ENCODE measurements at regions not wholly inside any gene's neighbourhood (a gene's known extent, or its start where the extent isn't known, plus 50 kb on each side); places are given as distances from the start of the nearest gene placed in this dataset.
"Not testable (repeated sequence)": the region's sequence is repeated elsewhere in the genome, so short reads cannot be mapped to it uniquely, and the experiment has no call there.

GRCh38 chr1:38489844-38490270 is 369.7 kb downstream of the RRAGC start:
- FAIRE-seq (no peak), DNase-seq (ENCODE audit: insufficient read length, low spot score) (peak; percentile 62)
- no peak for TF ChIP-seq POLR2A (IDR thresholded peaks at IDR 0.05; ENCODE audit: low read depth, low read length)

- no peak for TF ChIP-seq POLR2A (IDR thresholded peaks at IDR 0.05; ENCODE audit: low read depth, low read length)
- no peak for DNase-seq (ENCODE audit: insufficient read length, low spot score)
- FAIRE-seq = no peak
Observed at GRCh38 chr1:38488162-38488898, 371.2 kb downstream of the RRAGC start.

- FAIRE-seq = no peak
- no peak for DNase-seq (ENCODE audit: insufficient read length, low spot score)
- TF ChIP-seq POLR2A (IDR thresholded peaks at IDR 0.05; ENCODE audit: low read depth, low read length) = no peak
Observed at GRCh38 chr1:38487396-38487795, 372.2 kb downstream of the RRAGC start.

- no peak for FAIRE-seq
- TF ChIP-seq POLR2A (IDR thresholded peaks at IDR 0.05; ENCODE audit: low read depth, low read length) = no peak
Observed at GRCh38 chr1:38486085-38486484, 373.5 kb downstream of the RRAGC start.

GRCh38 chr1:38481871-38482826 is 377.4 kb downstream of the RRAGC start:
- DNase-seq (ENCODE audit: insufficient read length, low spot score) (no peak), FAIRE-seq (no peak)
- no peak for TF ChIP-seq POLR2A (IDR thresholded peaks at IDR 0.05; ENCODE audit: low read depth, low read length)

More at GRCh38 chr1:38486085-38486484, 373.5 kb downstream of the RRAGC start:
- no peak for DNase-seq (ENCODE audit: insufficient read length, low spot score)

GRCh38 chr1:38479662-38480061 is 379.9 kb downstream of the RRAGC start:
- not testable (repeated sequence) for DNase-seq (ENCODE audit: insufficient read length, low spot score); FAIRE-seq

- FAIRE-seq (no peak), DNase-seq (ENCODE audit: insufficient read length, low spot score) (no peak)
- TF ChIP-seq POLR2A (IDR thresholded peaks at IDR 0.05; ENCODE audit: low read depth, low read length) = no peak
Observed at GRCh38 chr1:38477811-38478210, 381.8 kb downstream of the RRAGC start.

- DNase-seq (ENCODE audit: insufficient read length, low spot score) (no peak), FAIRE-seq (no peak)
- no peak for TF ChIP-seq POLR2A (IDR thresholded peaks at IDR 0.05; ENCODE audit: low read depth, low read length)
Observed at GRCh38 chr1:38476850-38477178, 382.8 kb downstream of the RRAGC start.

GRCh38 chr1:38476111-38476849 is 383.3 kb downstream of the RRAGC start:
- DNase-seq (ENCODE audit: insufficient read length, low spot score) (no peak), FAIRE-seq (no peak)
- TF ChIP-seq POLR2A (IDR thresholded peaks at IDR 0.05; ENCODE audit: low read depth, low read length) = no peak

- no peak for FAIRE-seq
- no peak for DNase-seq (ENCODE audit: insufficient read length, low spot score)
- no peak for TF ChIP-seq POLR2A (IDR thresholded peaks at IDR 0.05; ENCODE audit: low read depth, low read length)
Observed at GRCh38 chr1:38475624-38476005, 384.0 kb downstream of the RRAGC start.

- no peak for DNase-seq (ENCODE audit: insufficient read length, low spot score)
- FAIRE-seq = no peak
- TF ChIP-seq POLR2A (IDR thresholded peaks at IDR 0.05; ENCODE audit: low read depth, low read length) = no peak
Observed at GRCh38 chr1:38474738-38475623, 384.6 kb downstream of the RRAGC start.

GRCh38 chr1:38466487-38466886 is 393.1 kb downstream of the RRAGC start:
- DNase-seq (ENCODE audit: insufficient read length, low spot score) (no peak), FAIRE-seq (no peak)
- no peak for TF ChIP-seq POLR2A (IDR thresholded peaks at IDR 0.05; ENCODE audit: low read depth, low read length)

- FAIRE-seq (no peak), DNase-seq (ENCODE audit: insufficient read length, low spot score) (no peak)
- TF ChIP-seq POLR2A (IDR thresholded peaks at IDR 0.05; ENCODE audit: low read depth, low read length) = no peak
Observed at GRCh38 chr1:38465460-38465859, 394.1 kb downstream of the RRAGC start.

All from H54 (cell line).